Body of pancreas (tissue), 4 donors: ENCODE measurements at regions not wholly inside any gene's neighbourhood (a gene's known extent, or its start where the extent isn't known, plus 50 kb on each side); places are given as distances from the start of the nearest gene placed in this dataset.

Experiments used
- CTCF ChIP-seq, 7 experiments: fragments of 450-650 bp in 4 of 7; fragments of 200-600 bp in 3 of 7; sonication (generic) in 3 of 7; IDR thresholded peaks; one replicate each; pipeline ENCODE4 v1.5.1; 2016 to 2019; ENCODE audit warnings: antibody characterized with exemption in 7 of 7
- POLR2A ChIP-seq, 3 donors: fragments of 450-650 bp; IDR thresholded peaks; one replicate each; pipeline ENCODE4 v1.6.1; 2016; ENCODE audit warnings: antibody characterized with exemption in 3 of 3, mild to moderate bottlenecking in 2 of 3

GRCh38 chr5:152688561-152689249 is 283.6 kb upstream of the NMUR2 start:
- TF ChIP-seq CTCF (IDR thresholded peaks at IDR 0.05) = no peak
- TF ChIP-seq POLR2A (IDR thresholded peaks at IDR 0.05) = no peak
